ENCODE measurements at regions not wholly inside any gene's neighbourhood (a gene's known extent, or its start where the extent isn't known, plus 50 kb on each side); places are given as distances from the start of the nearest gene placed in this dataset.

GRCh38 chr15:62269504-62269903 lies 104.4 kb upstream of the C2CD4B start:
- TF ChIP-seq POLR2A (IDR thresholded peaks at IDR 0.05; ENCODE audit: low read depth, low read length) (no peak), POLR2AphosphoS5 (IDR thresholded peaks at IDR 0.05; ENCODE audit: low read depth, low read length) (no peak)
